GM23338 (cell line): ENCODE measurements at regions not wholly inside any gene's neighbourhood (a gene's known extent, or its start where the extent isn't known, plus 50 kb on each side); places are given as distances from the start of the nearest gene placed in this dataset.

Experiments used
- ATAC-seq: fragments of 200-7000 bp; cut with Tn5 transposase; 3 replicates; pipeline ENCODE4 v1.9.1; 2020
- DNase-seq: peaks from one replicate; pipeline ENCODE4 v3.0.0-alpha.2; 2015; ENCODE audit warnings: low spot score
- H2AFZ ChIP-seq: fragments of 200-600 bp; sonication (generic); 2 replicates; pipeline ENCODE4 v1.8.0; 2016; ENCODE audit warnings: antibody characterized with exemption, mild to moderate bottlenecking, moderate library complexity
- H3F3A ChIP-seq: fragments of 200-600 bp; sonication (generic); replicated peaks from 2 replicates; pipeline ENCODE4 v1.8.0; 2017; ENCODE audit warnings: antibody characterized with exemption, mixed run types, low read depth
- H3K27ac ChIP-seq: fragments of 200-600 bp; sonication (generic); 2 replicates; pipeline ENCODE4 v1.6.1; 2016; ENCODE audit warnings: low read depth
- H3K27me3 ChIP-seq: fragments of 200-600 bp; sonication (generic); 2 replicates; pipeline ENCODE4 v1.8.0; 2016; ENCODE audit warnings: mild to moderate bottlenecking, mixed run types, moderate library complexity; ENCODE audit not compliant: insufficient read depth
- H3K36me3 ChIP-seq: fragments of 200-600 bp; sonication (generic); 2 replicates; pipeline ENCODE4 v1.8.0; 2016; ENCODE audit warnings: mild to moderate bottlenecking; ENCODE audit not compliant: insufficient read depth
- H3K4me1 ChIP-seq: fragments of 200-600 bp; sonication (generic); 2 replicates; pipeline ENCODE4 v1.8.0; 2016; ENCODE audit warnings: mild to moderate bottlenecking, moderate library complexity; ENCODE audit not compliant: insufficient read depth
- H3K4me2 ChIP-seq: fragments of 200-600 bp; sonication (generic); 2 replicates; pipeline ENCODE4 v1.7.1; 2017; ENCODE audit warnings: mixed run types
- H3K4me3 ChIP-seq: fragments of 200-600 bp; sonication (generic); 2 replicates; pipeline ENCODE4 v1.6.1; 2016; ENCODE audit warnings: mixed run types
- H3K79me2 ChIP-seq: fragments of 200-600 bp; sonication (generic); replicated peaks from 2 replicates; pipeline ENCODE4 v1.8.0; 2017; ENCODE audit warnings: mild to moderate bottlenecking; ENCODE audit not compliant: insufficient read depth
- H3K9me2 ChIP-seq: fragments of 200-600 bp; sonication (generic); 2 replicates; pipeline ENCODE4 v1.8.0; 2017; ENCODE audit not compliant: insufficient read depth
- H4K20me1 ChIP-seq: fragments of 200-600 bp; sonication (generic); replicated peaks from 2 replicates; pipeline ENCODE4 v1.8.0; 2017; ENCODE audit warnings: mild to moderate bottlenecking; ENCODE audit not compliant: insufficient read depth
- H3K27ac Mint-ChIP-seq: 2 replicates; pipeline ENCODE4 v1.8.0; 2020; ENCODE audit warnings: inconsistent platforms, mild to moderate bottlenecking, moderate library complexity, mixed read lengths
- H3K27me3 Mint-ChIP-seq: 3 replicates; pipeline ENCODE4 v1.8.0; 2022; ENCODE audit warnings: low read depth, mild to moderate bottlenecking, moderate library complexity, mixed read lengths, inconsistent platforms; ENCODE audit not compliant: insufficient read depth, poor library complexity
- H3K36me3 Mint-ChIP-seq: 3 replicates; pipeline ENCODE4 v1.8.0; 2021; ENCODE audit warnings: low read depth, mild to moderate bottlenecking, inconsistent platforms, moderate library complexity, mixed read lengths
- H3K4me1 Mint-ChIP-seq: 3 replicates; pipeline ENCODE4 v1.8.0; 2020; ENCODE audit warnings: mild to moderate bottlenecking, inconsistent platforms, mixed read lengths
- H3K4me3 Mint-ChIP-seq: 3 replicates; pipeline ENCODE4 v1.8.0; 2021; ENCODE audit warnings: moderate library complexity, mild to moderate bottlenecking, inconsistent platforms, mixed read lengths
- H3K9me3 Mint-ChIP-seq: 3 replicates; pipeline ENCODE4 v1.8.0; 2020; ENCODE audit warnings: moderate library complexity, mild to moderate bottlenecking, inconsistent platforms, mixed read lengths
- CREB1 ChIP-seq: fragments of 250-450 bp; sonication (Bioruptor Pico); IDR thresholded peaks from 2 replicates; pipeline ENCODE4 v1.5.0; 2020; ENCODE audit warnings: low read depth, mild to moderate bottlenecking, moderate library complexity
- CTCF ChIP-seq, 2 experiments: fragments of 200-600 bp in 1 of 2; sonication (generic) in 1 of 2; conservative IDR thresholded peaks; 2 replicates each; pipeline versions ENCODE4 v1.5.1 to v1.6.1; 2016 to 2017; ENCODE audit warnings: antibody characterized with exemption in 2 of 2, low read depth in 2 of 2, mild to moderate bottlenecking in 2 of 2, moderate library complexity in 1 of 2
- ETS1 ChIP-seq: IDR thresholded peaks from 2 replicates; pipeline ENCODE4 v1.6.1; 2016; ENCODE audit warnings: antibody characterized with exemption
- EZH2 ChIP-seq: fragments of 200-600 bp; sonication (generic); IDR thresholded peaks from one replicate; pipeline ENCODE4 v1.8.0; 2017; ENCODE audit warnings: antibody characterized with exemption, mild to moderate bottlenecking, low read depth; ENCODE audit not compliant: unreplicated experiment
- JUNB ChIP-seq: IDR thresholded peaks from one replicate; pipeline ENCODE4 v1.6.1; 2016; ENCODE audit warnings: antibody characterized with exemption; ENCODE audit not compliant: unreplicated experiment
- NANOG ChIP-seq: IDR thresholded peaks from 2 replicates; pipeline ENCODE4 v1.6.1; 2016; ENCODE audit warnings: antibody characterized with exemption, borderline replicate concordance
- POLR2AphosphoS5 ChIP-seq: IDR thresholded peaks from 2 replicates; pipeline ENCODE4 v1.6.1; 2016; ENCODE audit warnings: antibody characterized with exemption, low read depth
- REST ChIP-seq: IDR thresholded peaks from one replicate; pipeline ENCODE4 v1.6.1; 2018; ENCODE audit warnings: antibody characterized with exemption; ENCODE audit not compliant: unreplicated experiment
- STAT1 ChIP-seq: IDR thresholded peaks from one replicate; pipeline ENCODE4 v1.6.1; 2016; ENCODE audit warnings: antibody characterized with exemption; ENCODE audit not compliant: unreplicated experiment
- ZNF114 ChIP-seq: fragments of 250-450 bp; sonication (Bioruptor Pico); IDR thresholded peaks from 2 replicates; pipeline ENCODE4 v1.5.0; 2020; ENCODE audit warnings: mild to moderate bottlenecking, moderate library complexity
- ZNF462 ChIP-seq: fragments of 250-450 bp; sonication (Bioruptor Pico); IDR thresholded peaks from 2 replicates; pipeline ENCODE4 v1.5.0; 2020; ENCODE audit warnings: mild to moderate bottlenecking, moderate library complexity

- Mint-ChIP-seq H3K4me3 (no peak overlapping the region), H3K4me1 (no peaks in the 10 kb centered on the region; the same call in 2 of the 3 replicates), H3K27me3 (no peaks in the 10 kb centered on the region), H3K36me3 (no peaks in the 10 kb centered on the region), H3K9me3 (no peaks in the 10 kb centered on the region), H3K27ac (no peak overlapping the region)
- no peaks in the 10 kb centered on the region for H3F3A ChIP-seq
- no peaks in the 10 kb centered on the region for H3K27me3 ChIP-seq
- H3K9me2 ChIP-seq, result 0 out of 2 replicates have a peak, but pooled peaks cover 7% of the 10 kb centered on the region
- no peak overlapping the region for H3K4me2 ChIP-seq
- TF ChIP-seq ZNF462 (CRISPR knock-in tag) (no peak), ZNF114 (no peak), CTCF (conservative IDR thresholded peaks at IDR 0.05; ENCODE audit: low read depth in 2 of 2) (no peak), CREB1 (no peak), ETS1 (no peak), POLR2AphosphoS5 (no peak), REST (no peak), NANOG (no peak), EZH2 (no peak), STAT1 (no peak), JUNB (no peak)
- H3K4me3 ChIP-seq, result no peak overlapping the region
- H4K20me1 ChIP-seq, result no peaks in the 10 kb centered on the region
- H2AFZ ChIP-seq, result peak overlapping the region; percentile 21; the same call in 1 of the 2 replicates
- no peak overlapping the region for H3K27ac ChIP-seq
- no peaks in the 10 kb centered on the region for H3K79me2 ChIP-seq
- DNase-seq (no peak), ATAC-seq (no peak)
- no peaks in the 10 kb centered on the region for H3K4me1 ChIP-seq
- no peaks in the 10 kb centered on the region for H3K36me3 ChIP-seq
These were observed 154.6 kb upstream of the CDH2 start for GRCh38 chr18:28331551-28331950.
